ENCODE measurements at regions not wholly inside any gene's neighbourhood (a gene's known extent, or its start where the extent isn't known, plus 50 kb on each side); places are given as distances from the start of the nearest gene placed in this dataset.

GRCh38 chr3:177995381-177996085 lies 540.7 kb upstream of the KCNMB2 start:
- H3K4me1 ChIP-seq (ENCODE audit: insufficient read depth, low read length) = peaks cover 9% of the 10 kb centered on the region
- H3K27ac ChIP-seq (ENCODE audit: low read depth, low read length) = no peak overlapping the region
- Mint-ChIP-seq H3K4me1 (peaks cover 7 to 12% (median 8%) of the 10 kb centered on the region in 3 donors), H3K27ac (peak overlapping the region in 3 of 8 donors; percentile 11 to 80 (median 54)), H3K9me3 (peaks cover 2 to 9% (median 4%) of the 10 kb centered on the region in 5 donors), H3K36me3 (peaks cover 4 to 11% (median 4%) of the 10 kb centered on the region in 3 donors), H3K4me3 (no peak overlapping the region), H3K27me3 (no peaks in the 10 kb centered on the region)
- no peaks in the 10 kb centered on the region for H3K9me3 ChIP-seq (ENCODE audit: low read length)
- H3K36me3 ChIP-seq (ENCODE audit: insufficient read depth, low read length) = no peaks in the 10 kb centered on the region
- H3K4me3 ChIP-seq (ENCODE audit: low read length) = no peak overlapping the region
- no peak for DNase-seq
- H3K27me3 ChIP-seq (ENCODE audit: insufficient read depth, low read length, poor library complexity, severe bottlenecking) = no peaks in the 10 kb centered on the region
- ChIA-PET POLR2A (no interaction called here), CTCF (no interaction called here)

DNA sequence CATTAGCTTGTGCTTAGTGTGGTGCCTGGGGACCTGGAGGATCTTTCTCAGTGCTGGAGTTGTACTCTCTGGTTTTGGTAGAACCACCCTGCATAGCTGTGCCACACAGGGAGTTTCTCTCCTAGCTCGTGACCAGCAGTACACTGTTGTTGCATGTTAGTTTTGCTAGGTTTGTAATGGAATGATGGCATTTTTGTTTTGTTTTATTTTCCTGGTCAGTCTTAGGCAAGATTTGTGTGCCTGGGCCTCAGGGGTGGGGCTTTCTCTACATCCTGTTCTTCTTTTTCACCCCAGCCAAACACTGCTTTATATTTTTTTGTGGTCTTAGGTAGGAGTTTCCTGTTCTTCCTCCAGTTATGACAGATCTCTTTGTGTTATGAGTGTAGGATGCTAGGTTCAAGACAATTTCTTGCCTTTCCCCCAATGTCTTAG lies 534.5 kb upstream of the KCNMB2 start:
- Mint-ChIP-seq H3K27ac (peak overlapping the region; percentile 1 to 83 (median 77)), H3K4me1 (peaks cover 40 to 49% (median 42%) of the 10 kb centered on the region in 3 donors), H3K4me3 (peak overlapping the region in 6 of 7 donors; percentile 43 to 63 (median 56)), H3K36me3 (peaks cover 4 to 27% (median 4%) of the 10 kb centered on the region in 3 donors), H3K9me3 (peaks cover 4 to 10% (median 5%) of the 10 kb centered on the region in 5 donors), H3K27me3 (no peaks in the 10 kb centered on the region)
- H3K9me3 ChIP-seq (ENCODE audit: low read length) = no peaks in the 10 kb centered on the region
- H3K27me3 ChIP-seq (ENCODE audit: insufficient read depth, low read length, poor library complexity, severe bottlenecking) = no peaks in the 10 kb centered on the region
- H3K27ac ChIP-seq (ENCODE audit: low read depth, low read length) = no peak overlapping the region
- ChIA-PET CTCF (no interaction called here), POLR2A (no interaction called here)
- H3K4me1 ChIP-seq (ENCODE audit: insufficient read depth, low read length) = peaks cover 44% of the 10 kb centered on the region
- DNase-seq = peak in 1 of 5 donors; percentile 26
- peak overlapping the region; percentile 42 for H3K4me3 ChIP-seq (ENCODE audit: low read length)
- H3K36me3 ChIP-seq (ENCODE audit: insufficient read depth, low read length) = no peaks in the 10 kb centered on the region

DNA sequence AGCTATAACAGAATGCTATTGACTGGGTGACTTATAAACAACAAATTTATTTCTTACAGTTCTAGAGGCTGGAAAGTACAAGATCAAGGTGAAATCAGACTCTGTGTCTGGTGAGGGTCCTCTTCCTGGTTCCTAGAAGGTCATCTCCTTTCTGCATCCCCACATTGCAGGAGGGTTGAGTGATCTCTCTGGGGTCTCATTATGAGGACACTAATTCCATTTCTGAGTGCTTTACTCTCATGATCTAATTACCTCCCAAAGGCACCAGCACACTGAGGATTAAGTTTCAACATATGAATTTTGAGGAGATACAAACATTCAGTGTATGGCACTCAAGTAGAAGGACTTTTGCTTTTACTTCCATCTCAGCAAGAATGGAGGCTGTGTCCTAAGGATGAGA lies 534.1 kb upstream of the KCNMB2 start:
- ChIA-PET POLR2A (no interaction called here), CTCF (no interaction called here)
- H3K4me3 Mint-ChIP-seq = peak overlapping the region in 6 of 7 donors; percentile 43 to 63 (median 56)
- Histone ChIP-seq H3K4me3 (ENCODE audit: low read length) (peak overlapping the region; percentile 42), H3K4me1 (ENCODE audit: insufficient read depth, low read length) (peaks cover 46% of the 10 kb centered on the region), H3K36me3 (ENCODE audit: insufficient read depth, low read length) (no peaks in the 10 kb centered on the region), H3K9me3 (ENCODE audit: low read length) (no peaks in the 10 kb centered on the region), H3K27ac (ENCODE audit: low read depth, low read length) (no peak overlapping the region), H3K27me3 (ENCODE audit: insufficient read depth, low read length, poor library complexity, severe bottlenecking) (no peaks in the 10 kb centered on the region)
- peak overlapping the region; percentile 1 to 83 (median 77) for H3K27ac Mint-ChIP-seq
- H3K4me1 Mint-ChIP-seq = peaks cover 40 to 49% (median 42%) of the 10 kb centered on the region in 3 donors
- peaks cover 4 to 27% (median 4%) of the 10 kb centered on the region in 3 donors for H3K36me3 Mint-ChIP-seq
- peaks cover 4 to 10% (median 5%) of the 10 kb centered on the region in 5 donors for H3K9me3 Mint-ChIP-seq
- no peak for DNase-seq
- H3K27me3 Mint-ChIP-seq = no peaks in the 10 kb centered on the region

- H3K9me3 ChIP-seq (ENCODE audit: low read length) = no peaks in the 10 kb centered on the region
- no peak for DNase-seq
- Mint-ChIP-seq H3K27me3 (peaks cover 0 to 1% of the 10 kb centered on the region in 2 donors), H3K9me3 (peaks cover 4 to 10% (median 5%) of the 10 kb centered on the region in 5 donors), H3K4me3 (no peak overlapping the region), H3K4me1 (peaks cover 40 to 49% (median 42%) of the 10 kb centered on the region in 3 donors), H3K27ac (peak overlapping the region in 2 of 8 donors; percentile 38 to 40), H3K36me3 (peaks cover 4 to 27% (median 4%) of the 10 kb centered on the region in 3 donors)
- ChIA-PET CTCF (no interaction called here), POLR2A (no interaction called here)
- H3K27me3 ChIP-seq (ENCODE audit: insufficient read depth, low read length, poor library complexity, severe bottlenecking) = no peaks in the 10 kb centered on the region
- H3K27ac ChIP-seq (ENCODE audit: low read depth, low read length) = no peak overlapping the region
- H3K4me1 ChIP-seq (ENCODE audit: insufficient read depth, low read length) = peaks cover 46% of the 10 kb centered on the region
- no peak overlapping the region for H3K4me3 ChIP-seq (ENCODE audit: low read length)
- no peaks in the 10 kb centered on the region for H3K36me3 ChIP-seq (ENCODE audit: insufficient read depth, low read length)
Observed at GRCh38 chr3:178003756-178004155, 532.5 kb upstream of the KCNMB2 start.

- Histone ChIP-seq H3K27ac (ENCODE audit: low read depth, low read length) (no peak overlapping the region), H3K4me3 (ENCODE audit: low read length) (no peak overlapping the region), H3K36me3 (ENCODE audit: insufficient read depth, low read length) (no peaks in the 10 kb centered on the region), H3K27me3 (ENCODE audit: insufficient read depth, low read length, poor library complexity, severe bottlenecking) (no peaks in the 10 kb centered on the region), H3K9me3 (ENCODE audit: low read length) (no peaks in the 10 kb centered on the region), H3K4me1 (ENCODE audit: insufficient read depth, low read length) (peaks cover 43% of the 10 kb centered on the region)
- Mint-ChIP-seq H3K27me3 (peaks cover 0 to 1% of the 10 kb centered on the region in 2 donors), H3K4me1 (peaks cover 40 to 49% (median 42%) of the 10 kb centered on the region in 3 donors), H3K9me3 (peaks cover 0 to 3% (median 0%) of the 10 kb centered on the region in 5 donors), H3K36me3 (peaks cover 0 to 14% (median 0%) of the 10 kb centered on the region in 3 donors), H3K27ac (no peak overlapping the region), H3K4me3 (no peak overlapping the region)
- peak in 1 of 5 donors; percentile 12 for DNase-seq
- ChIA-PET POLR2A (interaction anchor here (0.5 kb wide), 1 partner anchor 625 kb away, joined by 3 read pairs; no protein-coding TSS in a partner anchor), CTCF (no interaction called here)
Observed at GRCh38 chr3:178005961-178006360, 530.3 kb upstream of the KCNMB2 start.

GRCh38 chr3:178010306-178010705 lies 525.9 kb upstream of the KCNMB2 start:
- Mint-ChIP-seq H3K27me3 (peaks cover 0 to 1% of the 10 kb centered on the region in 2 donors), H3K27ac (no peak overlapping the region), H3K4me1 (peaks cover 9 to 12% (median 12%) of the 10 kb centered on the region in 3 donors), H3K4me3 (no peak overlapping the region), H3K36me3 (no peaks in the 10 kb centered on the region), H3K9me3 (peaks cover 0 to 2% (median 0%) of the 10 kb centered on the region in 5 donors)
- no peak overlapping the region for H3K27ac ChIP-seq (ENCODE audit: low read depth, low read length)
- H3K4me1 ChIP-seq (ENCODE audit: insufficient read depth, low read length) = peaks cover 14% of the 10 kb centered on the region
- POLR2A ChIA-PET = no interaction called here
- H3K27me3 ChIP-seq (ENCODE audit: insufficient read depth, low read length, poor library complexity, severe bottlenecking) = no peaks in the 10 kb centered on the region
- no peaks in the 10 kb centered on the region for H3K9me3 ChIP-seq (ENCODE audit: low read length)
- no peak for DNase-seq
- H3K36me3 ChIP-seq (ENCODE audit: insufficient read depth, low read length) = no peaks in the 10 kb centered on the region
- no peak overlapping the region for H3K4me3 ChIP-seq (ENCODE audit: low read length)
- CTCF ChIA-PET = no interaction called here

GRCh38 chr3:178019645-178020044 lies 516.6 kb upstream of the KCNMB2 start:
- ChIA-PET POLR2A (no interaction called here), CTCF (no interaction called here)
- H3K36me3 ChIP-seq (ENCODE audit: insufficient read depth, low read length) = no peaks in the 10 kb centered on the region
- no peaks in the 10 kb centered on the region for H3K27me3 ChIP-seq (ENCODE audit: insufficient read depth, low read length, poor library complexity, severe bottlenecking)
- no peaks in the 10 kb centered on the region for H3K4me1 Mint-ChIP-seq
- H3K4me3 ChIP-seq (ENCODE audit: low read length) = no peak overlapping the region
- H3K4me1 ChIP-seq (ENCODE audit: insufficient read depth, low read length) = no peaks in the 10 kb centered on the region
- H3K27ac Mint-ChIP-seq = no peak overlapping the region
- H3K9me3 Mint-ChIP-seq = no peaks in the 10 kb centered on the region
- no peaks in the 10 kb centered on the region for H3K9me3 ChIP-seq (ENCODE audit: low read length)
- peaks cover 0 to 7% (median 0%) of the 10 kb centered on the region in 3 donors for H3K36me3 Mint-ChIP-seq
- no peak overlapping the region for H3K4me3 Mint-ChIP-seq
- H3K27me3 Mint-ChIP-seq = peaks cover 0 to 9% of the 10 kb centered on the region in 2 donors
- no peak for DNase-seq
- no peak overlapping the region for H3K27ac ChIP-seq (ENCODE audit: low read depth, low read length)

- H3K27me3 Mint-ChIP-seq = peaks cover 0 to 10% of the 10 kb centered on the region in 2 donors
- H3K27ac Mint-ChIP-seq = no peak overlapping the region
- H3K36me3 Mint-ChIP-seq = peaks cover 0 to 7% (median 0%) of the 10 kb centered on the region in 3 donors
- Histone ChIP-seq H3K27me3 (ENCODE audit: insufficient read depth, low read length, poor library complexity, severe bottlenecking) (no peaks in the 10 kb centered on the region), H3K4me3 (ENCODE audit: low read length) (no peak overlapping the region), H3K27ac (ENCODE audit: low read depth, low read length) (no peak overlapping the region), H3K9me3 (ENCODE audit: low read length) (no peaks in the 10 kb centered on the region), H3K4me1 (ENCODE audit: insufficient read depth, low read length) (no peaks in the 10 kb centered on the region), H3K36me3 (ENCODE audit: insufficient read depth, low read length) (no peaks in the 10 kb centered on the region)
- H3K9me3 Mint-ChIP-seq = no peaks in the 10 kb centered on the region
- DNase-seq = no peak
- CTCF ChIA-PET = no interaction called here
- no peaks in the 10 kb centered on the region for H3K4me1 Mint-ChIP-seq
- no peak overlapping the region for H3K4me3 Mint-ChIP-seq
- POLR2A ChIA-PET = no interaction called here
Observed at GRCh38 chr3:178022599-178022998, 513.6 kb upstream of the KCNMB2 start.

Data from CD8-positive, alpha-beta memory T cell (primary cell).